Immature natural killer cell (primary cell): ENCODE measurements at regions not wholly inside any gene's neighbourhood (a gene's known extent, or its start where the extent isn't known, plus 50 kb on each side); places are given as distances from the start of the nearest gene placed in this dataset.
"Not testable (repeated sequence)": the region's sequence is repeated elsewhere in the genome, so short reads cannot be mapped to it uniquely, and the experiment has no call there.

Experiments used
- DNase-seq, 3 donors: peaks; one replicate each; pipeline ENCODE4 v3.0.0; 2022; ENCODE audit warnings: mixed read lengths in 1 of 3
- H3K27ac Mint-ChIP-seq, 6 donors: one replicate each; pipeline ENCODE4 v1.8.0; 2020; ENCODE audit warnings: mixed read lengths in 6 of 6, mild to moderate bottlenecking in 5 of 6, inconsistent platforms in 4 of 6, moderate library complexity in 3 of 6
- H3K27me3 Mint-ChIP-seq, 3 donors: one replicate each; pipeline ENCODE4 v1.8.0; 2020 to 2021; ENCODE audit warnings: low read depth in 3 of 3, mild to moderate bottlenecking in 3 of 3, mixed read lengths in 3 of 3, moderate library complexity in 3 of 3, inconsistent platforms in 1 of 3
- H3K36me3 Mint-ChIP-seq, 3 donors: one replicate each; pipeline ENCODE4 v1.8.0; 2020; ENCODE audit warnings: mixed read lengths in 3 of 3, inconsistent platforms in 2 of 3, mild to moderate bottlenecking in 2 of 3
- H3K4me1 Mint-ChIP-seq, 2 donors: one replicate each; pipeline ENCODE4 v1.8.0; 2020; ENCODE audit warnings: inconsistent platforms in 2 of 2, mild to moderate bottlenecking in 2 of 2, mixed read lengths in 2 of 2, moderate library complexity in 1 of 2
- H3K4me3 Mint-ChIP-seq, 5 donors: one replicate each; pipeline ENCODE4 v1.8.0; 2020; ENCODE audit warnings: mild to moderate bottlenecking in 5 of 5, mixed read lengths in 5 of 5, inconsistent platforms in 3 of 5, moderate library complexity in 3 of 5
- H3K9me3 Mint-ChIP-seq, 6 donors: one replicate each; pipeline ENCODE4 v1.8.0; 2020; ENCODE audit warnings: mild to moderate bottlenecking in 6 of 6, mixed read lengths in 6 of 6, inconsistent platforms in 4 of 6, moderate library complexity in 3 of 6

GRCh38 chr14:82766123-82766522, 1232.5 kb upstream of the SEL1L start:
- Mint-ChIP-seq H3K9me3 (peaks cover 0 to 47% (median 17%) of the 10 kb centered on the region in 6 donors), H3K27me3 (peaks cover 0 to 1% (median 0%) of the 10 kb centered on the region in 3 donors), H3K4me1 (no peaks in the 10 kb centered on the region)

GRCh38 chr14:82766996-82767395, 1233.3 kb upstream of the SEL1L start:
- Mint-ChIP-seq H3K4me1 (no peaks in the 10 kb centered on the region), H3K4me3 (no peak overlapping the region)

More at GRCh38 chr14:82766123-82766522, 1232.5 kb upstream of the SEL1L start:
- no peak overlapping the region for H3K4me3 Mint-ChIP-seq
- no peak for DNase-seq
- no peaks in the 10 kb centered on the region for H3K36me3 Mint-ChIP-seq
- no peak overlapping the region for H3K27ac Mint-ChIP-seq

GRCh38 chr14:82776958-82777357, 1243.3 kb upstream of the SEL1L start:
- no peak overlapping the region for H3K4me3 Mint-ChIP-seq
- H3K9me3 Mint-ChIP-seq: peaks cover 13 to 46% (median 26%) of the 10 kb centered on the region in 6 donors
- H3K27ac Mint-ChIP-seq: no peak overlapping the region
- no peaks in the 10 kb centered on the region for H3K4me1 Mint-ChIP-seq
- H3K27me3 Mint-ChIP-seq: peaks cover 0 to 4% (median 0%) of the 10 kb centered on the region in 3 donors
- no peak for DNase-seq
- no peaks in the 10 kb centered on the region for H3K36me3 Mint-ChIP-seq

More at GRCh38 chr14:82766996-82767395, 1233.3 kb upstream of the SEL1L start:
- no peak for DNase-seq
- no peak overlapping the region for H3K27ac Mint-ChIP-seq
- peaks cover 0 to 50% (median 23%) of the 10 kb centered on the region in 6 donors for H3K9me3 Mint-ChIP-seq
- no peaks in the 10 kb centered on the region for H3K36me3 Mint-ChIP-seq
- H3K27me3 Mint-ChIP-seq: no peaks in the 10 kb centered on the region

- no peak for DNase-seq
- Mint-ChIP-seq H3K27ac (no peak overlapping the region), H3K4me3 (no peak overlapping the region), H3K36me3 (no peaks in the 10 kb centered on the region), H3K9me3 (peaks cover 10 to 50% (median 27%) of the 10 kb centered on the region in 6 donors), H3K27me3 (peaks cover 0 to 4% (median 0%) of the 10 kb centered on the region in 3 donors), H3K4me1 (no peaks in the 10 kb centered on the region)
Observed at GRCh38 chr14:82778008-82778590, 1244.4 kb upstream of the SEL1L start.

- Mint-ChIP-seq H3K9me3 (peaks cover 8 to 47% (median 27%) of the 10 kb centered on the region in 6 donors), H3K4me3 (no peak overlapping the region), H3K4me1 (no peaks in the 10 kb centered on the region), H3K27me3 (peaks cover 0 to 4% (median 0%) of the 10 kb centered on the region in 3 donors), H3K27ac (no peak overlapping the region), H3K36me3 (no peaks in the 10 kb centered on the region)
- DNase-seq: no peak
Observed at GRCh38 chr14:82778601-82779000, 1244.9 kb upstream of the SEL1L start.

- H3K36me3 Mint-ChIP-seq: no peaks in the 10 kb centered on the region
- peaks cover 0 to 4% (median 0%) of the 10 kb centered on the region in 3 donors for H3K27me3 Mint-ChIP-seq
- H3K4me1 Mint-ChIP-seq: no peaks in the 10 kb centered on the region
- H3K4me3 Mint-ChIP-seq: no peak overlapping the region
- no peak overlapping the region for H3K27ac Mint-ChIP-seq
- peaks cover 5 to 46% (median 26%) of the 10 kb centered on the region in 6 donors for H3K9me3 Mint-ChIP-seq
- DNase-seq: no peak
Observed at GRCh38 chr14:82779301-82779700, 1245.6 kb upstream of the SEL1L start.

GRCh38 chr14:82785756-82786482, 1252.3 kb upstream of the SEL1L start:
- H3K27ac Mint-ChIP-seq: no peak overlapping the region
- no peaks in the 10 kb centered on the region for H3K36me3 Mint-ChIP-seq
- H3K27me3 Mint-ChIP-seq: peaks cover 0 to 4% (median 2%) of the 10 kb centered on the region in 3 donors
- DNase-seq: no peak
- no peak overlapping the region for H3K4me3 Mint-ChIP-seq
- H3K9me3 Mint-ChIP-seq: peaks cover 6 to 52% (median 28%) of the 10 kb centered on the region in 6 donors
- H3K4me1 Mint-ChIP-seq: no peaks in the 10 kb centered on the region

- Mint-ChIP-seq H3K27me3 (peaks cover 0 to 4% (median 2%) of the 10 kb centered on the region in 3 donors), H3K4me1 (no peaks in the 10 kb centered on the region), H3K4me3 (no peak overlapping the region), H3K9me3 (peaks cover 6 to 49% (median 24%) of the 10 kb centered on the region in 6 donors), H3K36me3 (no peaks in the 10 kb centered on the region), H3K27ac (no peak overlapping the region)
- no peak for DNase-seq
Observed at GRCh38 chr14:82786483-82786880, 1252.8 kb upstream of the SEL1L start.

GRCh38 chr14:82796086-82796485, 1262.4 kb upstream of the SEL1L start:
- no peak overlapping the region for H3K4me3 Mint-ChIP-seq
- no peaks in the 10 kb centered on the region for H3K27me3 Mint-ChIP-seq
- no peak overlapping the region for H3K27ac Mint-ChIP-seq
- no peaks in the 10 kb centered on the region for H3K36me3 Mint-ChIP-seq
- peaks cover 0 to 25% (median 1%) of the 10 kb centered on the region in 6 donors for H3K9me3 Mint-ChIP-seq
- no peak for DNase-seq
- H3K4me1 Mint-ChIP-seq: no peaks in the 10 kb centered on the region

- no peak overlapping the region for H3K4me3 Mint-ChIP-seq
- no peak for DNase-seq
- H3K9me3 Mint-ChIP-seq: peaks cover 5 to 24% (median 10%) of the 10 kb centered on the region in 6 donors
- H3K27ac Mint-ChIP-seq: no peak overlapping the region
- no peaks in the 10 kb centered on the region for H3K27me3 Mint-ChIP-seq
- no peaks in the 10 kb centered on the region for H3K36me3 Mint-ChIP-seq
- no peaks in the 10 kb centered on the region for H3K4me1 Mint-ChIP-seq
Observed at GRCh38 chr14:82798276-82798675, 1264.6 kb upstream of the SEL1L start.

GRCh38 chr14:82805892-82806825, 1272.5 kb upstream of the SEL1L start:
- no peak overlapping the region for H3K4me3 Mint-ChIP-seq
- no peak for DNase-seq
- peaks cover 0 to 2% (median 0%) of the 10 kb centered on the region in 3 donors for H3K27me3 Mint-ChIP-seq
- peaks cover 7 to 43% (median 16%) of the 10 kb centered on the region in 6 donors for H3K9me3 Mint-ChIP-seq
- H3K27ac Mint-ChIP-seq: no peak overlapping the region
- no peaks in the 10 kb centered on the region for H3K4me1 Mint-ChIP-seq
- no peaks in the 10 kb centered on the region for H3K36me3 Mint-ChIP-seq

GRCh38 chr14:82811246-82811645, 1277.6 kb upstream of the SEL1L start:
- Mint-ChIP-seq H3K27me3 (no peaks in the 10 kb centered on the region), H3K4me3 (no peak overlapping the region), H3K4me1 (no peaks in the 10 kb centered on the region), H3K27ac (no peak overlapping the region), H3K36me3 (no peaks in the 10 kb centered on the region), H3K9me3 (peaks cover 3 to 25% (median 9%) of the 10 kb centered on the region in 6 donors)
- no peak for DNase-seq

GRCh38 chr14:82814339-82814738, 1280.7 kb upstream of the SEL1L start:
- not testable (repeated sequence) for H3K27me3 Mint-ChIP-seq, H3K4me1 Mint-ChIP-seq, DNase-seq, H3K36me3 Mint-ChIP-seq, H3K27ac Mint-ChIP-seq, H3K4me3 Mint-ChIP-seq
- peaks cover 2 to 29% (median 13%) of the 10 kb centered on the region in 6 donors for H3K9me3 Mint-ChIP-seq
